ENCODE measurements at regions not wholly inside any gene's neighbourhood (a gene's known extent, or its start where the extent isn't known, plus 50 kb on each side); places are given as distances from the start of the nearest gene placed in this dataset.

GRCh38 chr2:204313256-204313655 is 232.0 kb upstream of the PARD3B start:
- TF ChIP-seq, protein P1, sequence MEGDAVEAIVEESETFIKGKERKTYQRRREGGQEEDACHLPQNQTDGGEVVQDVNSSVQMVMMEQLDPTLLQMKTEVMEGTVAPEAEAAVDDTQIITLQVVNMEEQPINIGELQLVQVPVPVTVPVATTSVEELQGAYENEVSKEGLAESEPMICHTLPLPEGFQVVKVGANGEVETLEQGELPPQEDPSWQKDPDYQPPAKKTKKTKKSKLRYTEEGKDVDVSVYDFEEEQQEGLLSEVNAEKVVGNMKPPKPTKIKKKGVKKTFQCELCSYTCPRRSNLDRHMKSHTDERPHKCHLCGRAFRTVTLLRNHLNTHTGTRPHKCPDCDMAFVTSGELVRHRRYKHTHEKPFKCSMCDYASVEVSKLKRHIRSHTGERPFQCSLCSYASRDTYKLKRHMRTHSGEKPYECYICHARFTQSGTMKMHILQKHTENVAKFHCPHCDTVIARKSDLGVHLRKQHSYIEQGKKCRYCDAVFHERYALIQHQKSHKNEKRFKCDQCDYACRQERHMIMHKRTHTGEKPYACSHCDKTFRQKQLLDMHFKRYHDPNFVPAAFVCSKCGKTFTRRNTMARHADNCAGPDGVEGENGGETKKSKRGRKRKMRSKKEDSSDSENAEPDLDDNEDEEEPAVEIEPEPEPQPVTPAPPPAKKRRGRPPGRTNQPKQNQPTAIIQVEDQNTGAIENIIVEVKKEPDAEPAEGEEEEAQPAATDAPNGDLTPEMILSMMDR (IDR thresholded peaks at IDR 0.05) = no peak
- no peak for TF ChIP-seq POLR2AphosphoS5 (IDR thresholded peaks at IDR 0.05)
- TF ChIP-seq POLR2A (IDR thresholded peaks at IDR 0.05) = no peak
- no peak for TF ChIP-seq EP300 (IDR thresholded peaks at IDR 0.05)

Data from stomach (tissue), 4 donors.